ENCODE measurements at regions not wholly inside any gene's neighbourhood (a gene's known extent, or its start where the extent isn't known, plus 50 kb on each side); places are given as distances from the start of the nearest gene placed in this dataset.

DNA sequence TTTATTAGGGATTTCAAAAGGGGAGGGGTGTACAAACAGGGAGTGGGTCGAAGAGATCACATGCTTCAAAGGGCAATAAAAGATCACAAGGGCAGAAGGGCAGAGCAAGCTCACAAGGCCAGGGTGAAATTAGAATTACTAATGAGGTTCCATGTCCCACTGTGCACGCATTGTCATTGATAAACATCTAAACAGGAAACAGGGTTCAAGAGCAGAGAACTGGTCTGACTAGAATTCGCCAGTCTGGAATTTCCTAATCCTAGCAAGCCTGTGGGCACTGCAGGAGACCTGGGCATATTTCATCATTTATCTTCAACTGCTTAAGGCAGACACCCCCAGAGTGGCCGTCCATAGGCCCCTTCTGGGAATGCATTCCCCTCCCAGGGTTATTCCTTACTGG lies 408.2 kb downstream of the ZNF804A start:
- Histone ChIP-seq H4K91ac (ENCODE audit: insufficient read depth, low read depth, low read length) (no peak overlapping the region), H2BK5ac (ENCODE audit: low read depth, low read length, poor library complexity, severe bottlenecking) (no peak overlapping the region), H2BK20ac (ENCODE audit: low read depth, low read length) (no peak overlapping the region), H3K79me1 (ENCODE audit: low read depth in 1 of 2, low read length in 2 of 2) (no peaks in the 10 kb centered on the region), H3K56ac (ENCODE audit: extremely low read depth, insufficient read depth, low read length) (no peak overlapping the region), H3K4me3 (ENCODE audit: insufficient read depth, low read depth, low read length) (no peak overlapping the region), H2AFZ (replicated peaks; ENCODE audit: low read length, poor library complexity) (no peak overlapping the region), H4K20me1 (ENCODE audit: insufficient read depth, low read length) (no peaks in the 10 kb centered on the region), H3K27ac (ENCODE audit: insufficient read depth, low read length) (no peak overlapping the region), H2BK120ac (ENCODE audit: low read depth, low read length) (no peak overlapping the region), H2BK15ac (ENCODE audit: low read depth, low read length) (no peak overlapping the region), H2AK9ac (replicated peaks; ENCODE audit: low read depth, low read length, poor library complexity) (no peak overlapping the region), H4K8ac (ENCODE audit: low read depth in 2 of 2, low read length in 2 of 2) (no peak overlapping the region), H3K36me3 (ENCODE audit: control insufficient read depth, insufficient read depth, low read length) (no peaks in the 10 kb centered on the region), H2AK5ac (ENCODE audit: low read depth, low read length) (no peak overlapping the region), H3K9ac (ENCODE audit: low read depth, low read length) (no peak overlapping the region), H4K5ac (ENCODE audit: low read depth, low read length) (no peak overlapping the region), H3K23ac (ENCODE audit: low read depth, low read length) (no peak overlapping the region), H3K9me3 (ENCODE audit: control insufficient read depth, insufficient read depth, low read length) (no peaks in the 10 kb centered on the region; the same call in 1 of the 2 replicates), H3K4me1 (ENCODE audit: control insufficient read depth, insufficient read depth, low read length) (no peaks in the 10 kb centered on the region), H3K4me2 (ENCODE audit: low read depth, low read length) (no peak overlapping the region), H3K4ac (ENCODE audit: low read depth, low read length) (no peak overlapping the region), H3K27me3 (ENCODE audit: control insufficient read depth, insufficient read depth, low read length) (no peaks in the 10 kb centered on the region), H3K9me1 (ENCODE audit: insufficient read depth, low read length) (no peaks in the 10 kb centered on the region), H3K18ac (ENCODE audit: low read depth, low read length) (no peak overlapping the region), H3K14ac (replicated peaks; ENCODE audit: low read depth, low read length) (no peak overlapping the region)
- CTCF ChIA-PET: no interaction called here
- WGBS, 2 experiments (ENCODE audit: extremely low coverage in 2 of 2, insufficient read length in 1 of 2): 18% methylated on average over 2 of the region's 4 CpGs; no CpG with 5 or more reads in 1 of the 2 experiments
- DNase-seq: no peak
- TF ChIP-seq RCOR1 (IDR thresholded peaks at IDR 0.05; ENCODE audit: insufficient replicate concordance, low read length) (no peak), CEBPB (IDR thresholded peaks at IDR 0.05; ENCODE audit: low read depth, low read length) (no peak), MAFK (IDR thresholded peaks at IDR 0.05; ENCODE audit: low read depth, low read length) (no peak), MXI1 (IDR thresholded peaks at IDR 0.05; ENCODE audit: borderline replicate concordance, low read depth, low read length) (no peak)
- TF ChIP-seq, protein P1, sequence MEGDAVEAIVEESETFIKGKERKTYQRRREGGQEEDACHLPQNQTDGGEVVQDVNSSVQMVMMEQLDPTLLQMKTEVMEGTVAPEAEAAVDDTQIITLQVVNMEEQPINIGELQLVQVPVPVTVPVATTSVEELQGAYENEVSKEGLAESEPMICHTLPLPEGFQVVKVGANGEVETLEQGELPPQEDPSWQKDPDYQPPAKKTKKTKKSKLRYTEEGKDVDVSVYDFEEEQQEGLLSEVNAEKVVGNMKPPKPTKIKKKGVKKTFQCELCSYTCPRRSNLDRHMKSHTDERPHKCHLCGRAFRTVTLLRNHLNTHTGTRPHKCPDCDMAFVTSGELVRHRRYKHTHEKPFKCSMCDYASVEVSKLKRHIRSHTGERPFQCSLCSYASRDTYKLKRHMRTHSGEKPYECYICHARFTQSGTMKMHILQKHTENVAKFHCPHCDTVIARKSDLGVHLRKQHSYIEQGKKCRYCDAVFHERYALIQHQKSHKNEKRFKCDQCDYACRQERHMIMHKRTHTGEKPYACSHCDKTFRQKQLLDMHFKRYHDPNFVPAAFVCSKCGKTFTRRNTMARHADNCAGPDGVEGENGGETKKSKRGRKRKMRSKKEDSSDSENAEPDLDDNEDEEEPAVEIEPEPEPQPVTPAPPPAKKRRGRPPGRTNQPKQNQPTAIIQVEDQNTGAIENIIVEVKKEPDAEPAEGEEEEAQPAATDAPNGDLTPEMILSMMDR (conservative IDR thresholded peaks at IDR 0.05; ENCODE audit: low read depth, low read length): no peak
- no TSS peak for BruUV-seq (replicated peaks)
- intact Hi-C loops (cut with micrococcal nuclease): no loop called here
- dilution Hi-C loops (cut with HindIII; ENCODE audit: low sequenced_read_pairs, unreplicated experiment): no loop called here
- no peak for ATAC-seq (ENCODE audit: low read depth)
- in situ Hi-C loops (cut with MboI; ENCODE audit: low sequenced_read_pairs): no loop called here
- POLR2A ChIA-PET (ENCODE audit: unreplicated experiment): no interaction called here

Data from IMR-90 (cell line).